ENCODE measurements at regions not wholly inside any gene's neighbourhood (a gene's known extent, or its start where the extent isn't known, plus 50 kb on each side); places are given as distances from the start of the nearest gene placed in this dataset.

DNA sequence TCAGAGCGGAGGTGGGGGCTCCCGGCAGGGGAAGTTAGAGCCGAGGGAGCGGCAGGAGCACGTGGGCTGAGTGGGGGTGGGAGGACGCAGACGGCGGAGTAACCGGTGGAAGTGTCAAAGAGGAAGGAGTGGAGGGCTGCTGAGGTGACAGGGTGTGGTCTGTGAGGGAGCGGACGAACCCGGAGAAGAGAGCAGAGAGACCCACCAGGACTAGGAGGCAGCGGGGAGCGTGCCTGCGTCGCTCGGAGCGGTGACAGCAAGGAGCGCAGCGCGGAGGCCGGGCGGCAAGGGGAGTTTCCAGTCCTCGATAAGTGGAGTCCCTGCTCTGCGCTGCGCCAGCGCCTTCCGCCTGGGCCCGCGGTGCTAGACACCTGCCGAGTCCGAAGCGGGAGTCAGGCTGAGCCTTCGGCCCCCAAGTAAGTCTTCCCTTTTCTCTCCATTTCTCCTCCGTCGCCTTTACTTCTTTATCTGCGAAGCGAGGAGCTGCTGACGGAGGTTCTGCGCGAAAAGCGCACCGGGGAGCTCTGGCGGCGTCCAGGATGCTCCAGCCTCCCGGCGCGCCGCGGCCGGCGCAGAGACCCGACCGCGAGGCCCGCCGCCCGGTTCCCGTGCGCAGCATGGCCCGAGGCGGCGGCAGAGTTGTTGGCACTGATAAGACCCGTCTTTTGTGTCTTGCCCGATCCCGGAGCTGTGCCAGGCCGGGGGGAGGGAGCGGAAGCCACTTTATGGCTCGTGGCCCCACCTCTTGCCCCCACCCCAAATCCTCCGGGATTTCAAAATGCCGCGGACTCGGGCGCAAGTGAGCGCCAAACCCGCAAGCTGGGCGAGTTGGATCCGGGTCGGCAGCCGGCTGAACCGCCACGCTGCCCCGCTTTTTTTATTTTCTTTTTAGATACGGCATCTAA lies 533.0 kb upstream of the SEMA6D start:
- TF ChIP-seq TCF12 (IDR thresholded peaks at IDR 0.05; ENCODE audit: low read depth) (no peak), FOXM1 (IDR thresholded peaks at IDR 0.05; ENCODE audit: borderline replicate concordance, low read depth) (no peak), ZBTB7A (IDR thresholded peaks at IDR 0.05; ENCODE audit: low read depth) (no peak), EP300 (IDR thresholded peaks at IDR 0.05; ENCODE audit: borderline replicate concordance) (no peak), NFIC (IDR thresholded peaks at IDR 0.05) (no peak), CEBPB (IDR thresholded peaks at IDR 0.05) (no peak), TEAD4 (IDR thresholded peaks at IDR 0.05) (no peak)
- TF ChIP-seq, protein P1, sequence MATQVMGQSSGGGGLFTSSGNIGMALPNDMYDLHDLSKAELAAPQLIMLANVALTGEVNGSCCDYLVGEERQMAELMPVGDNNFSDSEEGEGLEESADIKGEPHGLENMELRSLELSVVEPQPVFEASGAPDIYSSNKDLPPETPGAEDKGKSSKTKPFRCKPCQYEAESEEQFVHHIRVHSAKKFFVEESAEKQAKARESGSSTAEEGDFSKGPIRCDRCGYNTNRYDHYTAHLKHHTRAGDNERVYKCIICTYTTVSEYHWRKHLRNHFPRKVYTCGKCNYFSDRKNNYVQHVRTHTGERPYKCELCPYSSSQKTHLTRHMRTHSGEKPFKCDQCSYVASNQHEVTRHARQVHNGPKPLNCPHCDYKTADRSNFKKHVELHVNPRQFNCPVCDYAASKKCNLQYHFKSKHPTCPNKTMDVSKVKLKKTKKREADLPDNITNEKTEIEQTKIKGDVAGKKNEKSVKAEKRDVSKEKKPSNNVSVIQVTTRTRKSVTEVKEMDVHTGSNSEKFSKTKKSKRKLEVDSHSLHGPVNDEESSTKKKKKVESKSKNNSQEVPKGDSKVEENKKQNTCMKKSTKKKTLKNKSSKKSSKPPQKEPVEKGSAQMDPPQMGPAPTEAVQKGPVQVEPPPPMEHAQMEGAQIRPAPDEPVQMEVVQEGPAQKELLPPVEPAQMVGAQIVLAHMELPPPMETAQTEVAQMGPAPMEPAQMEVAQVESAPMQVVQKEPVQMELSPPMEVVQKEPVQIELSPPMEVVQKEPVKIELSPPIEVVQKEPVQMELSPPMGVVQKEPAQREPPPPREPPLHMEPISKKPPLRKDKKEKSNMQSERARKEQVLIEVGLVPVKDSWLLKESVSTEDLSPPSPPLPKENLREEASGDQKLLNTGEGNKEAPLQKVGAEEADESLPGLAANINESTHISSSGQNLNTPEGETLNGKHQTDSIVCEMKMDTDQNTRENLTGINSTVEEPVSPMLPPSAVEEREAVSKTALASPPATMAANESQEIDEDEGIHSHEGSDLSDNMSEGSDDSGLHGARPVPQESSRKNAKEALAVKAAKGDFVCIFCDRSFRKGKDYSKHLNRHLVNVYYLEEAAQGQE (IDR thresholded peaks at IDR 0.05; ENCODE audit: low read depth), result no peak
- TF ChIP-seq, protein P2, sequence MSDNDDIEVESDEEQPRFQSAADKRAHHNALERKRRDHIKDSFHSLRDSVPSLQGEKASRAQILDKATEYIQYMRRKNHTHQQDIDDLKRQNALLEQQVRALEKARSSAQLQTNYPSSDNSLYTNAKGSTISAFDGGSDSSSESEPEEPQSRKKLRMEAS (IDR thresholded peaks at IDR 0.05), result no peak

GRCh38 chr15:47184908-47185801 lies 532.1 kb upstream of the SEMA6D start:
- no peak for TF ChIP-seq CREB1 (IDR thresholded peaks at IDR 0.05; ENCODE audit: low read depth)
- no peak for TF ChIP-seq TAF1 (IDR thresholded peaks at IDR 0.05; ENCODE audit: low read depth)
- TF ChIP-seq, protein P3, sequence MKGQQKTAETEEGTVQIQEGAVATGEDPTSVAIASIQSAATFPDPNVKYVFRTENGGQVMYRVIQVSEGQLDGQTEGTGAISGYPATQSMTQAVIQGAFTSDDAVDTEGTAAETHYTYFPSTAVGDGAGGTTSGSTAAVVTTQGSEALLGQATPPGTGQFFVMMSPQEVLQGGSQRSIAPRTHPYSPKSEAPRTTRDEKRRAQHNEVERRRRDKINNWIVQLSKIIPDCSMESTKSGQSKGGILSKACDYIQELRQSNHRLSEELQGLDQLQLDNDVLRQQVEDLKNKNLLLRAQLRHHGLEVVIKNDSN (IDR thresholded peaks at IDR 0.05), result no peak
- no peak for TF ChIP-seq NFIC (IDR thresholded peaks at IDR 0.05)
- TF ChIP-seq ZBTB7A (IDR thresholded peaks at IDR 0.05; ENCODE audit: low read depth), result no peak
- TF ChIP-seq, protein P1 (IDR thresholded peaks at IDR 0.05; ENCODE audit: low read depth), result no peak
- no peak for TF ChIP-seq EGR1 (IDR thresholded peaks at IDR 0.05)

DNA sequence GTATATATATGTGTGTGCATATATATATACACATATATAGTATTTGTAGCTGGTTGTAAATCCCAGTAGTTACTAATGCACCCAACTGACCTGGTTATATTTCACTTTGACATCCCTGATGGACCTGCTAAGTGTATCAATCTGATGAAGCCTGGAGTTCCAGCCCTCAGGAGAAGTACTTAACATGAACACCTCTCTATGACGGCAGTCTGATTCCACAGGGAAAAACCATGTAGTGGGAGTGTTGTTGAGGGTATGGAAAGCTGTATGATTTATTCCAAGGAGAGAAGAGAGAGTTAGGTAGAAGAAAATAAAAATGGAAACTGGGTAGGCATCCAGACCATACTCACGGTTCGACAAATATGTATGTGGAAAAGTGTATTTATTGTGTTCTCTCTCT lies 531.2 kb upstream of the SEMA6D start:
- no peak for TF ChIP-seq RAD21 (IDR thresholded peaks at IDR 0.05; ENCODE audit: low read depth)
- TF ChIP-seq, protein P3 (IDR thresholded peaks at IDR 0.05), result no peak
- no peak for TF ChIP-seq EGR1 (IDR thresholded peaks at IDR 0.05)

- TF ChIP-seq CEBPB (IDR thresholded peaks at IDR 0.05), result no peak
- TF ChIP-seq NFIC (IDR thresholded peaks at IDR 0.05), result no peak
- TF ChIP-seq CREB1 (IDR thresholded peaks at IDR 0.05; ENCODE audit: low read depth), result no peak
- TF ChIP-seq, protein P1 (IDR thresholded peaks at IDR 0.05; ENCODE audit: low read depth), result no peak
- no peak for TF ChIP-seq TAF1 (IDR thresholded peaks at IDR 0.05; ENCODE audit: low read depth)
- no peak for TF ChIP-seq RAD21 (IDR thresholded peaks at IDR 0.05; ENCODE audit: low read depth)
- no peak for TF ChIP-seq EP300 (IDR thresholded peaks at IDR 0.05; ENCODE audit: borderline replicate concordance)
- TF ChIP-seq YY1 (IDR thresholded peaks at IDR 0.05; ENCODE audit: low read depth), result no peak
- TF ChIP-seq EGR1 (IDR thresholded peaks at IDR 0.05), result no peak
- TF ChIP-seq, protein P3 (IDR thresholded peaks at IDR 0.05), result no peak
- no peak for TF ChIP-seq TEAD4 (IDR thresholded peaks at IDR 0.05)
- no peak for TF ChIP-seq ZBTB7A (IDR thresholded peaks at IDR 0.05; ENCODE audit: low read depth)
Observed at GRCh38 chr15:47188758-47189507, 528.4 kb upstream of the SEMA6D start.
